Gastrocnemius medialis (tissue), 4 donors: ENCODE measurements at regions not wholly inside any gene's neighbourhood (a gene's known extent, or its start where the extent isn't known, plus 50 kb on each side); places are given as distances from the start of the nearest gene placed in this dataset.

Experiments used
- POLR2A ChIP-seq, 2 donors: fragments of 450-650 bp; IDR thresholded peaks; one replicate each; pipeline ENCODE4 v1.6.1; 2017; ENCODE audit warnings: antibody characterized with exemption in 2 of 2, mild to moderate bottlenecking in 2 of 2, moderate library complexity in 2 of 2
- TF ChIP-seq, protein P1 (sequence below), 5 experiments: fragments of 450-650 bp in 3 of 5; fragments of 200-600 bp in 2 of 5; sonication (generic) in 2 of 5; IDR thresholded peaks in 4 of 5; conservative IDR thresholded peaks in 1 of 5; 1 replicate in 4 of 5; 2 replicates in 1 of 5; pipeline ENCODE4 v1.5.1; 2016 to 2019; ENCODE audit warnings: antibody characterized with exemption in 5 of 5, mild to moderate bottlenecking in 3 of 5, moderate library complexity in 3 of 5

DNA sequence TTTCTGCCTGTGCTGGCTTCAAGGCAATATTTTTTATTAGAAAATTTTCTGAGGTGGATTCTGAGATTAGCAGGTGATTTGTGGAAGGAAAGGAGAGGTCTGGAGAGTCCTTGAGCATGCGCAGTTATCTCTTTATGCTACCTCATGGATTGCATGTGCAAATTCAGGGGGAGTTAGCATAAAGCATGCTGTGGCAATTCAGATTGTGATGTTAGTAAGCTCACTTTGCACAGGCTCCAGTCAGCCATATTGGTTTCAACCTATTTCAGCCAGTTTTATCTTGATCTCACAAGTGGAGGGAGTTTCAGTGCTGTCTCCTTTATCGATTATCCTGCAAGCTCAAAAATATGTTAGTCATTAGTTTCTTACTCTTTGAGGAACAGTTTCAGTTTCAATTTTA, 2012.3 kb upstream of the PIK3C3 start:
- TF ChIP-seq, protein P1, sequence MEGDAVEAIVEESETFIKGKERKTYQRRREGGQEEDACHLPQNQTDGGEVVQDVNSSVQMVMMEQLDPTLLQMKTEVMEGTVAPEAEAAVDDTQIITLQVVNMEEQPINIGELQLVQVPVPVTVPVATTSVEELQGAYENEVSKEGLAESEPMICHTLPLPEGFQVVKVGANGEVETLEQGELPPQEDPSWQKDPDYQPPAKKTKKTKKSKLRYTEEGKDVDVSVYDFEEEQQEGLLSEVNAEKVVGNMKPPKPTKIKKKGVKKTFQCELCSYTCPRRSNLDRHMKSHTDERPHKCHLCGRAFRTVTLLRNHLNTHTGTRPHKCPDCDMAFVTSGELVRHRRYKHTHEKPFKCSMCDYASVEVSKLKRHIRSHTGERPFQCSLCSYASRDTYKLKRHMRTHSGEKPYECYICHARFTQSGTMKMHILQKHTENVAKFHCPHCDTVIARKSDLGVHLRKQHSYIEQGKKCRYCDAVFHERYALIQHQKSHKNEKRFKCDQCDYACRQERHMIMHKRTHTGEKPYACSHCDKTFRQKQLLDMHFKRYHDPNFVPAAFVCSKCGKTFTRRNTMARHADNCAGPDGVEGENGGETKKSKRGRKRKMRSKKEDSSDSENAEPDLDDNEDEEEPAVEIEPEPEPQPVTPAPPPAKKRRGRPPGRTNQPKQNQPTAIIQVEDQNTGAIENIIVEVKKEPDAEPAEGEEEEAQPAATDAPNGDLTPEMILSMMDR (IDR thresholded peaks at IDR 0.05 in 4 of 5, conservative IDR thresholded peaks at IDR 0.05 in 1 of 5): no peak
- no peak for TF ChIP-seq POLR2A (IDR thresholded peaks at IDR 0.05)
